ENCODE measurements at regions not wholly inside any gene's neighbourhood (a gene's known extent, or its start where the extent isn't known, plus 50 kb on each side); places are given as distances from the start of the nearest gene placed in this dataset.

DNA sequence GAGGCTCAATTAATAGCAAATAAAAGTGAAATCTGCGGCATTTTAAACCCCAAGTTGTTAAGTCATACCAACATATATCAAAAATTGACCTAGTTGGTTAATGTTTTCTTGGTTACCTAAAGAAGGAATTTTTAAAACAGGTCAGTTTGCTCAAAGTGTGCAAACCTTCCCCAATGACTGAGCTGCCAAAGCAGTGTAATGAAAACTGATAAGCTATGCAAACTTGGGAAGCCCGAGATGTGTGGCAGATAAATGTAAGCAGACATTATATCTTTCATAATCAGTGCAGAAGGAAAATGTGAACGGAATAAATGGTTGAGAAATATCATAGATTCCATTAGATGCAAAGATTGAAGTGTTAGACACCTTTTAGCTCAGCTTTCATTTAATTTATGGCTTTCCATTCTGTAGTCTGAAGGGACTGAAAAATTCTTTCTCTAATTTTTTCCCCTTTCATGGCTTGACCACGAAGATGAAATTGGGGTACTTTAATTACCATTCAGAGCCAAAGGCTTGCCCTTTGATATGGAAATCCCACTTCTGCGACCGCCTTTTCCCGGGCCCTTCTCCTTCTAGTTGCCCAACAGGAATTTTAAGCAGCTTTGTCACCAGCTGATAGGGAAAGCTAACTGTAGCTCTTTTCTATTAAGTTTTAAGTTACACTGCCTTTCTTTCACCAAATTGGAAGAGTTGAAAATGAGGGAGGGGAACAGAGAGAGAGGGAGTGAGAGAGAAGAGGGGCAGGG is 306.6 kb upstream of the SOX5 start:
- DNase-seq: no peak

DNA sequence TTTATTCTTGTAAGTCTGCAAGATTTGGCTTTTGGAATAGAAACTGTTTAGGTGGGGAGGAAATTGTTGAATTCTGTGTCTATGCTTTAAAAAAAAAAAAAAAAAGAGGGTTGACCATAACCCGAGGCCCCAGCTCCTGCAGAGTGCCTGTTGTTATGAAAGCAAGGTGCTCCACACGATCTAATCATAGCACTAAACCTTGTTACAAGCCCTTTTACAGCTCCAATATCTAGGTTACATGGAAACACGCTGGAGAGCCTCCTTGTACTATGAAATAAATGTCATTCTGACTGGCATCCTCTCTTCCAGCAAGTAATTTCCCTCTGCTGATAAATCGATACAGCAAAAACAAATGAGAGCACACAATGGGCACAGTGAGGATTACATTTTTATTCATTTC is 303.1 kb upstream of the SOX5 start:
- no peak for DNase-seq

DNA sequence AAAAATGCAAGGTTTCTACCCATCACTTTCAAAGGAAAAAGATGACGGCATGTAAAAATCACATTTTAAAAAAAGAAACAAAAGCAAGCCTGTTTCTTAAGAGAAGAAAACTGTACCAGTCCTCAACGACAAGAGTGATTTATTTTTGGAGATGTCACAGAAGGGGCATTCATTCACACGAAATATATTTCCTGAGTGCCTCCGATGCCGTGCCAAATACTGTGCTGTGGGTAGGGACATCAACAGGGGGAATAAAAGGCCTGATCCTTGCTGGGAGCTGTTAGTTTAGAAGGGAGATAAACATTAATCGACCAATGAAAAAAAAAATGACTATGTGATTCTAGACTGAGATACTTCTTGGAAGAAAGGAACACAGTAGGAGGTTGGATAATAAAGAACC is 297.5 kb upstream of the SOX5 start:
- no peak for DNase-seq

DNA sequence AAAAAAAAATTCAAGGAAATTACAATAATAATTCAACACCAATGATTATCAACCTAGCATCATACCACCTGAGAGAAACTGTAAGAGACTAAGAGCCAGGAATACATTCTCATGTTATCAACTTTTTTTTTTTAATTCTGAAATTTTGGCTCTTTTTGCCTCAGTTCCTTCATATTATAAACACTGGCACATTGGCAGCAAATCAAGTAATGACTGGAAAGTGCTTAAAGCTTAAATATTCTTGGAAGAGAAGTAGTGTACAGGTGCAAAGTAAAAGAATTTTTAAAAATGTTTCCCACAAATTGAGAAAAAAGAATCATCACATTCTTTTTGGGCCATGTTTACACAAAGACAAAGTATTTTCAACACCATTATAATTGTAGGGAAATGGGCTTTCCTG is 296.9 kb upstream of the SOX5 start:
- DNase-seq: no peak

DNA sequence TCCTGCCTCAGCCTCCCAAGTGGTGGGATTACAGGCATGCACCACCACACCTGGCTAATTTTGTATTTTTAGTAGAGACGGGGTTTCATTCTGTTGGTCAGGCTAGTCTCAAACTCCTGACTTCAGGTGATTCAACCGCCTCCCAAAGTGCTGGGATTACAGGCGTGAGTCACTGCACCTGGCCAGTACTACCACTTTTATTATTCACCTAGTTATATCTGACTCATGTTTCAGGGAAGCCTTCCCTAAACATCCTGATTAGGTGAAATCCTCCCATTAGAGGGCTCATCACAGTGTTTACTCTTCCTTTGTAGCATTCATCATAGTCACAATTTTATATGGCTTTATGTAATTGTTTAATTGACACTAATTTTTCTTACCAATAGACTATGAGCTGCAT is 295.3 kb upstream of the SOX5 start:
- DNase-seq: no peak

DNA sequence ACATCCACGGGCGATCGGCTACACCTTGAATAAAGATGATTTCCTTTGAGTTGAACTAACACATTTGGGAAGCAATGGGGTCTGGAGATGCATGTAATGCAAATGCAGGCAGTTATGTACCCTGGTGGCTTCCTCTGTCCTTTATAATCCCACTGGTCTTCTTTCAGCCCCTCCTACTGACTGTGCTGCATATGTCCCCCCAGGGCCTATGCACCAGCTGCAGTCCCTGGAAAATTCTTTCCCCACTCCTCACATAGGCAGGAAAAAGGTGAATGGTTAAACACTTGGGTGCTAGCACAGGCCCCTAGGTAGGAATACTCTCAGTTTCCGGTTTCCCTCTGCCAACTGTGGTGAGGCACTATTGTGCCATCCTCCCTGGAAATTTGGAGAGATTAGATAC is 294.8 kb upstream of the SOX5 start:
- DNase-seq: no peak

DNA sequence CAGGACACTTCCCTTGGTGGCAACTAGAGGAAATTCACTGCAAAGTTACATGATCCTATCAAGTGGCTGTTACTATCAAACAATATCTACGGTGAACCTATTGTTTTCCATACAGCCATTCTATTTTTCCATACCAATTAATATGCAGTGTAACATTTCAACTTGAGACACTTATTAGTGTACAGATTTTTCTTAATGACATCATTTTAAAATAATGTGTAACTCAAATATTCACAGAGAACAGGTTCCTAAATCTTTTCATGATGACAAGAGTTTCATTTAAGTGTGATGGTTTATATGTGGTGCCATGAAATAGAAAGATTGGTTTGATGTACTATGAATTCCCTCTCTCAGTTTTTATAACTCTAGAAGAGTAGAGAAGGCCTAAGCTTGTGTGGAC is 291.2 kb upstream of the SOX5 start:
- DNase-seq: no peak

DNA sequence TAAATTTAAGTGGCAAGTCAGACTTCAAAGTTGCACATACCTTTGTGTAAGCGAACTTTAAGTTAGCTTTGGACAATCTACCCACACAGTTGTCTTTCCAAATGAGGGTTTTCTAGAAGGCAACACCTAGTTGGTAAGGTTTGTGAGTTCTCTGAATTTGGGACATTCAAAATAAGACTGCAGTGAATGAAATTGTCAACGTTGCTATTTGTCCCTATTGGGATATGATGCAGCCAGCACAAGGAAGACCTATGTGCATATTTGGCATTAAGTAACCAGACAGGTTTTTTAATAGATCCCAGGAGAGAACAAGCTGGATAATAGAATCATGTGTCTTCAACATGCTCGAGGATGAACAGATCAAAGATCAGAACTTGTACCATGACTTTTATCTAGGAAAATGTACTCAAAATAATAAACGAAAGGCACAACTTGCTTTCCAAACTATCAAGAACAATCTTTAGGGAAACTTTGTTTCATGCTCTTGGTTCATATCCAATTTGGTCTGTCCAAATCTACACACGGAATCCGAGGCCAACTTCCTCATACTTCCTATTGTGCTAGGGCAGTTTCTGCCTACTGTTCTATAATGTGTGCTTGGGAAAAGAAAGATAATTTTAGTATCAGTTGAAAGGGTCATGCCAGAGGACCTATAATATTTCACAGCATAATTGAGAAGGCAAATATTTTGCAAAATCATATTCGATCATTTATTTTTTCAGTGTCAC is 284.2 kb upstream of the SOX5 start:
- no peak for DNase-seq

DNA sequence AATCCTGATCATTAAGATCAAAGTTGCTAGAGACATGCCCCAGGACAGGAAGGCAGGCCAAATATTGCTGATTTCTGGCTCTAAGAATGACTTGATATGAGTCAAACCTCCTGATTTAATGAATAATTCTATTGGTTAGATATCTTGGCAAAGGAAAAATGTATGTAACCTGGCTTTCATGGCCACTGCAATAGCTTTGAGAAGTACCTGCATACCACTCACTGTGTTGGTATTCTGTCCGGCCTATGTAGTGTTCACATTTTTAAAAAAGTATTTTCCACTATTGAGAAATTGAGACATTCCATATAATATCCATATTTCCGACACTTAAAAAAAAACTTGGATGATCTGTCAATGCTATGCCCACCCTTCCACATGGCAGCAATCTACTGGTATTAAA is 283.1 kb upstream of the SOX5 start:
- DNase-seq: no peak

DNA sequence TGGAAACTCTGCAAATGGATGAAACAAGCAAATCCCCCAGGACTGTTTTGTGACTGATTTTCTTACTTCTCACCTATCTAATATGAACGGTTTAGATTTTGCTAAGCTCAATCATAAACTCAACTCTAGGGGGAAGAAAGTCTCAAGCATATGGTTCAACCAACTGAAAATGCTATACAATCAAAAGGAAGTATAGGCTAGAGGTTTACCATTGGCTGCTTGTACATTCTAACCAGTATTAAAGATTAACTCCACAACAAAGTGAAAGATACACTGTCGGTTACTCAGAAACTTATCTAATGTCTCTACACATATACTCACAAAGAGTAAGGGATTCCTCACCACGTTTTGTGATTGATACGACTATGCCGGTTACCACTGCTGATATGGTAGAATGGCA is 281.8 kb upstream of the SOX5 start:
- DNase-seq: no peak

DNA sequence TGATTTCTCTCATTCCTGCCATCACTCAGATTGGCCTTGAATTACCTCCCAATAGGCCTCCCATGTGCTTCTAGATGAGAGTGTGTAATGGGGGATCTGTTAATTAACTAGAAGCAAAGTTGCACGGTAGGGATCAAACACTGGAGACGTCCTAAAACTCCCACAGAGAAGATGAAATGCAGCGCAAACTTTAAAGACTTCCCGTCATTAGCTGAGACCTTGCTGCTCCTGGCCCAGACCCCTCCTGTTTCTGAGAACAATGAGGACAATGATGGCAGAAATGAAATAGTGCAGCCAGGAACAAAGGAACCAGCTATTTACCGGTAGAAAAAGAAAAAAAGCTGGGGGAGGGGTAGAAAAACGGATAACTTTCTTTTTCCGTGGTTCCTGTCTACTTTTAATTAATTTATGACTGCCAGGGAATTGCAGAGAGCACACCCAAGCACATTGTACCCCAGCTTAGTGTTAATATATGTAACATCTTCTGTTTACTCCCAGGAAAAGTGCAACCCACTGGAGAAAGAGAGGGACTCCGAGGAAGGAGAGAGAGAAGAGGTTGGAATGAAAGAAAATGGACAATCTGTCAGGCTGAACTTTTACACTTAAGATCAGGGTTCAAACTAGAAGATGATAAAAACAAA is 280.7 kb upstream of the SOX5 start:
- no peak for DNase-seq

DNA sequence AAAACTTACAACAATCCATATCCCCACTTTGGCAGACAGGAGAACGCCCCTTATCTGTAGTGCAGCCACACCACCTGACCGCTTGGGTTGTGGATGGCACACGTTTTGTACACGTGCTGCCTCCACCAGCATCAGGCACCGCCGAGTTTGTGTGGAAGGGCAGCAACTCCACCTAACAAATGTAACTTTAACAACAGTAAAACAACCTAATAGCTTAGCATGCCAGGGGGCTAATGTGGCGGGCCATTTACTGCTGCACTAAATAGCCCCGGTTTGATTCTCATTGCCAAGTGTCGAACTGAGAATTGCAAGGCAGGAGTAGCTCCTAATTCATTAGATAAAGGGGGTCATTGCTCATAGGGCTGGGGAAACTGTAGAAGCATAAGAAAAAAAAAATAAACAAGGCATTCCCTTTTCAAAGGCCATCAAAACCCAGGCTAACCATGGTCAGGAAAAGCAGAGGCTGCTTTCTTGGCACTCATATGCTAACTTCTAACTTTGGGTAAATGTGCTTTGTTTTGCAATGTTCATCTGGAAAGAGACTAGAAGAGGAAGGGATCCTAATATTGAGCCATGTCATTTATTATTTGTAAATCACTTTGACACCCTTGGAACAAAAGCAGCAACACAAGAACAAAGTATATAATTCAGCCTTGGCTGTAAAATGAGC is 279.7 kb upstream of the SOX5 start:
- DNase-seq: no peak

DNA sequence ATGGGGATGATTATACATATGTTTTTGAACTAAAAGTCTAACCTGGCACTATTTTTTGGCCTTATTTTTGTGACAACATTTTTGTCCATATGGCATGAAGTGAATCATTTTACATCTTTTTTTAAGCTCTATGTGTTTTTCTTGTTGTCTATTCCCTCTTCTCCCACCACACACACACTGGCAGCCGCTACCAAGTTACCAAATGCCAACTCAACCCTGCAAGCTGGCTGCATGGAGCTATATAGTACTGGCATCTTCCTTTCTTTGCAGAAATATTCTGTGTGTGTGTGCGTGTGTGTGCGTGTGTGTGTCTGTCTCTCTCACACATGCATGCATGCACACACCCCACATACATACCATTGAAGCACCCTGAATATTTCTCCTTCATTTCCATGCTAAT is 278.9 kb upstream of the SOX5 start:
- no peak for DNase-seq

DNA sequence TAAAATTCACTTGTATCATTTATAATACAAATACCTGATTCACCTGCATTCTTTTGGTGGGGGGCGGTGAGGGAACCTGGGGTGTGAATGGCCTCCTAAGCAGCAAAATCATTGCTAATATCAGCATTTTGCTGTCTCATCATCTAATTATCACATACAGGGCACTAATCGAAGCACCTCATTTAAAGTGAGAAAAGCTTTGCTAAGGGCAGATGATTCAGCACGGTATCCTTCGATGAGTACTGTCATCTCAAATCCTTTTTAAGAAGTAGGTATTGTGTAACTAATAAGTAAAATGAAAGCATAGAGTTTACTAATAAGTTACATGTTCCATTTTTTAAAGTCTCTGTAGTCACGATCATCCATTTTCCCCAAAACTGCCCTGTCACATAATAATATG is 278.1 kb upstream of the SOX5 start:
- DNase-seq: no peak

DNA sequence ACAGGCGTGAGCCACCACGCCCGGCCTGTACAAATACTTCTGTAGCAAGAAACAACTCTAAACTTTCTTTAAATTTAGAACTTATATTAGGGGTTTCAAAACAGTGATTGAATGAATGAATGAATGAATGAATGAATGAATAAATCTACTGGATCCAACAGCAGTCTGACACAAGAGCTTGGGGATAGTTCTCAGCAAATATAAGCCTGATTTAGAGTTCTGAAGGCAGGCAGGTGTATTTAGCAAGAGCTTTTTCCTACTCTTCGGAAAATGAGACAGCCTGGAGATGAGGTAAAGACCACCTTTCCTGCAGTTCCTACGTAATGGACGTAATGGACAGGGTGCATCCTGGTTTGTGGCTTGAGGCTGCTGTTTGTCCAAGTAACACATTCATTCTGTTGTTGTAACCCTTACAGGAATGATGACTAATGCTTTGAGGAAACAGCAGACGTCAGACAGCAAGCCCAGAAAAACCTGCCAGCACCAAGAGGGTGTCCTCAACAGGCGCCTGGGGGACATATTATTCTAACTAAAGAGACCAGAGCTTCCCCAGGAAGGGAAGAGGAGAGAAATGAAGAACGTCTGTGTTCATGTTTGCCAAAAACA is 277.4 kb upstream of the SOX5 start:
- DNase-seq: no peak

DNA sequence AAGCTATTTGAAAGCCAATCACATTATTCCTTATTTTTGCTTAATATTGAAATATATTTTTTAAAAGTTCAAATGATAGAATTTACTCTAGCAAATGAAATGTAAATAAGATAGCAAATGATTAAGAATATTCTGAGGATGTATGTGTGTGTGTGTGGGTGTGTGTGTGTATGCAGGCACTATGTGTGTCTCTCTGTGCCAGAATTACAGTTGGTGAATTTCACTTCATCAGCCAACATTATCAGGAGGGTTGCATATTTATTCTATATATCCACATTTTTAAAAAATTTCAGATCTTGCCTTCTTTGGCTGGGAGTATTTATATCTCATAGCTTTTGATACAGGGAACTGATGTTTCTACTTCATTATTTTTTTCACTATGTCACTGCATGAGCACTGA is 274.9 kb upstream of the SOX5 start:
- DNase-seq: no peak

DNA sequence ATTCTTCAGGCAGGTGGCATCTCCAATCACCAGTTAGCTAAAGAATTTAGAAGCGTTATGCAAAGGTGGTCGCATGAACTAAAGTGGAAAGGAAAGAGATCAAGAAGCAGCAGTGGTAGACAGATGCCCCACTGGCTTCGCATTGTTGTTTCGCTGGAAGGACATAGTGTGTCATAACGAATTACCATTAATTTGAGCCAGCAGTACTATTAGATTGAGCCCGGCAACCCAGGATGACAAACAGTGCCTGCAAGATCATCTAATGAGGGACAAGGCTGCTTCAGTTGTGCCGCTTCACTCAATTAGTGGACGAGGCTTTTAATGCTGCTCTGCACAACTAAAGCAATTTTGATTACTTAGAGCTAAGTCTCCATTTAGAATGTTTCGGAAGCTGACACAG is 274.5 kb upstream of the SOX5 start:
- DNase-seq: no peak

DNA sequence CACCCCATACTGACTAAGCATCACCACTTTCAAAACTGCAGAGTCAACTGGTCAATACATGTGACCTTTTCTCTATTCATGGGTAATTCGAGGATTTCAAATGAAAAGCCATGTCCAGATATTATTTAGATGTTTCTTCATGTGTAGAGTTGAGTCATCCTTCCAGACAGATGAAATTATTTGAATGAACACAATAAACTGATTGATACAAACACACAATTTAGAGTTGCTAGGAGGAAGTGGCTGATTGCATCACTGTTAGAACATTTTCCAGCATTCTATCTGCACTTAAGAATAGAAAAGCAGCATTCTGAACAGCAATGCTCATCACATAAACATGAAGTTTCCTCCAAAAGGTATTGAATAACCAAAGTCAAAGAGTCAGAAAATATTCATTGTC is 273.5 kb upstream of the SOX5 start:
- DNase-seq: no peak

DNA sequence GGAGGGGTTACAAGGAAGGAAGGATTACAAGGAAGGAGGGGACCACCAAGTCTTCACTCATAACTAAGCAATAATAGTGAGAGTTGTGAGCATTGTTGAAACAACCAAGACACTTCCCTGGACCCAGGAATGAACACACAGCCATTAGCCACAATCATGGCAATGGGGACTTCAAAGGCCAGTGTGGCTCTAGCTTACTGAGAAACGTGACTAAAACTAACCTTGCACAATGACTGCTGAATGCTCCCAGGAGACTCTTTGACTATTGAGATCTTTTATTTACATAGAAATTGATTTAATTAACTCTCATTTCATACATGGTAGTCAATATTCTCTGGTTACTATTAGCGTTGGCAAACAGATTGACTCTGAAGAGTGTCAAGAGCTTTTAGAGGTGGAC is 263.0 kb upstream of the SOX5 start:
- no peak for DNase-seq

DNA sequence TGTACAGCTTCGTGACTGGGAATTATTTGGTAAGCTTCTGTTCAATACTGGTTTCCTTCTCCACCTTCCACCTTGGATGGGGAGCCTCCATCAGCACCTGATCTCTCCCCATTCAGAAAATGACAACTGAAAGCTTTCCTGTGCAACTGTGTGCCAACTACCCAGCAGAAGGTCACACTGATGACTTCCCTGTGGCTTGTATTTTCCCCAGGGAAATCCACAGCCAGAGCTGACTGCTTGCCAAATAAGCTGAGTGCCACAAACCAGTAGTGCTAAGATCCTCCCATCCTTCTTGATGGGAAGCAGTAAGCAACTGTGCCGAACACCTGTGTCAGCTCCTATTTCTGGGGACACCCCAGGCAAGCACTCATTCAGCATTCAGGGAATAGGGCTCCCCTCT is 257.2 kb upstream of the SOX5 start:
- DNase-seq: no peak

DNA sequence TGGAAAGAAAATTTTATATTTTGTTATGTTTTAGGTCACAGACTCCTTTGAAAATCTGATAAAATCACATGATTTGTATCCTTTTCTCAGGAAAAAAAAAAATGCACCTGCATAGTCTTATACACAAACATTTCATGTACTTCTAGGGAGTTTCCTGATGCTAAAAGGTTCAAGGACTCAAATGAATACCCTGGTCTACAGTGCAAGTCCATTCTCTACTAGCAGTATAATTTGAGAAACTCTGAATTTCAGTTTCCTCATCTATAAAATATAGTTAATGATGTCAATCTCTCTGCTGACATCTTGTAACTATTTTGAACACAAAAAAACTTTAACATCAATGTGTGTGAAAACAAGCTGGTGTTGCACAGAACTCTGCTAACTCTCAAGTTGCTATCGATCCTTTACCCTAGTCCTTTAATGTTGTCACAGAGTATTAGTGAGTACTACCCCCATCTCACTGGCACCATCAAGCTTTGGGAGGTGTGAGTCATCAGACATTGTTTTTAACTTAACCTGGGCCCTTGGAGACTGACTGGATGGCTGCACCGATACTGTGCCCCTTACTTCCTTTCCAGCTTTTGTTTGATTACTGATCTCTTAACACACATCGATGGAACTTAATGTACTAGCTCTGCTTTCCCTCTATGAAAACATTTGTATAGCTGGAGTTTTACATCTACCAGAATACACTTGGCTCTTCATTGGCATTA is 251.9 kb upstream of the SOX5 start:
- DNase-seq: no peak

DNA sequence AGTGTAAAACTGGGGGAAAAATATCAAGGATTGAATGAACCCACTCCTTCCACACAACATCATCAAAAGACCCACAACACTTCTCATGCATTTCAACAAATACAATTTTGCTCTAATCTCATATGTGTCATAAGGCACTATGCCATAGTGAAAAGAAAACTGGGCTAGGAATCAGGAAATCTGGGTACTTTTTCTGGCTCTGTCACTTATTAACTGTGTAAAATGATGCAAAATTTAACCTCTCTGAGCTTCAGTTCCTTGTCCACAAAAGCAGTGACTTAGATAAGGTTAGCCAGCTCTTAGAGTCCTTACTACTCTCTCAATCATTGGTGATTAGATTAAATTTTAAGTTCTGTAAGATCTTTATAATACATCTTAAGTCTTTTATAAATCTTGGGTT is 250.5 kb upstream of the SOX5 start:
- DNase-seq: no peak

All from activated CD8-positive, alpha-beta memory T cell treated with anti-CD3 and anti-CD28 coated beads, Interleukin-2, amount 50 U/mL, for 4 hours (primary cell).